Hematopoietic multipotent progenitor cell (in vitro differentiated cells): ENCODE measurements at regions not wholly inside any gene's neighbourhood (a gene's known extent, or its start where the extent isn't known, plus 50 kb on each side); places are given as distances from the start of the nearest gene placed in this dataset.

ENCODE experiments used
- DNase-seq, 3 donors: peaks; one replicate each; pipeline ENCODE4 v3.0.0-alpha.2; 2011 to 2015; ENCODE audit warnings: low read depth in 2 of 3, low spot score in 2 of 3

- no peak for DNase-seq
These were observed 172.5 kb downstream of the QDPR start for GRCh38 chr4:17339376-17339775.

GRCh38 chr4:17336986-17337385, 174.9 kb downstream of the QDPR start:
- no peak for DNase-seq

- peak in 1 of 3 donors; percentile 54 for DNase-seq
These were observed 175.3 kb downstream of the QDPR start for GRCh38 chr4:17336524-17336961.

GRCh38 chr4:17336069-17336468, 175.8 kb downstream of the QDPR start:
- no peak for DNase-seq

- DNase-seq: no peak
These were observed 176.5 kb downstream of the QDPR start for GRCh38 chr4:17335371-17335770.

GRCh38 chr4:17332478-17332877, 179.4 kb downstream of the QDPR start:
- no peak for DNase-seq

- DNase-seq: no peak
These were observed 182.8 kb downstream of the QDPR start for GRCh38 chr4:17329046-17329445.

- DNase-seq: no peak
These were observed 183.6 kb downstream of the QDPR start for GRCh38 chr4:17328141-17328815.

GRCh38 chr4:17327591-17327990, 184.3 kb downstream of the QDPR start:
- no peak for DNase-seq

- DNase-seq: no peak
These were observed 185.1 kb downstream of the QDPR start for GRCh38 chr4:17326756-17327155.

- no peak for DNase-seq
These were observed 186.8 kb downstream of the QDPR start for GRCh38 chr4:17325098-17325497.

GRCh38 chr4:17324386-17324830, 187.5 kb downstream of the QDPR start:
- peak; percentile 18 to 66 (median 41) for DNase-seq

GRCh38 chr4:17323554-17324385, 188.1 kb downstream of the QDPR start:
- DNase-seq: no peak

GRCh38 chr4:17322514-17322913, 189.4 kb downstream of the QDPR start:
- no peak for DNase-seq

GRCh38 chr4:17320046-17320445, 191.8 kb downstream of the QDPR start:
- no peak for DNase-seq

GRCh38 chr4:17317526-17317925, 194.4 kb downstream of the QDPR start:
- no peak for DNase-seq

- DNase-seq: no peak
These were observed 195.3 kb downstream of the QDPR start for GRCh38 chr4:17316566-17316965.

GRCh38 chr4:17315459-17315858, 196.4 kb downstream of the QDPR start:
- DNase-seq: no peak

- no peak for DNase-seq
These were observed 198.7 kb downstream of the QDPR start for GRCh38 chr4:17313194-17313593.

GRCh38 chr4:17310269-17310652, 201.6 kb downstream of the QDPR start:
- no peak for DNase-seq

- no peak for DNase-seq
These were observed 202.2 kb downstream of the QDPR start for GRCh38 chr4:17309567-17310268.
